ENCODE measurements at regions not wholly inside any gene's neighbourhood (a gene's known extent, or its start where the extent isn't known, plus 50 kb on each side); places are given as distances from the start of the nearest gene placed in this dataset.
"Not testable (repeated sequence)": the region's sequence is repeated elsewhere in the genome, so short reads cannot be mapped to it uniquely, and the experiment has no call there.

GRCh38 chrX:16333453-16333852, 166.2 kb downstream of the MAGEB17 start:
- Histone ChIP-seq H3K9me3 (no peaks in the 10 kb centered on the region), H3K36me3 (no peaks in the 10 kb centered on the region), H3K4me3 (no peak overlapping the region), H3K27me3 (no peaks in the 10 kb centered on the region), H3K27ac (no peak overlapping the region), H3K4me1 (no peaks in the 10 kb centered on the region)
- ATAC-seq: no peak
- TF ChIP-seq POLR2AphosphoS5 (IDR thresholded peaks at IDR 0.05): no peak
- TF ChIP-seq POLR2A (IDR thresholded peaks at IDR 0.05): no peak
- TF ChIP-seq CTCF (IDR thresholded peaks at IDR 0.05): no peak
- TF ChIP-seq EP300 (IDR thresholded peaks at IDR 0.05): no peak
- 63 to 86% methylated on average over 7 of the region's 7 CpGs for WGBS, 2 donors (ENCODE audit: low coverage in 1 of 2)

GRCh38 chrX:16335181-16335580, 167.9 kb downstream of the MAGEB17 start:
- no peak for TF ChIP-seq EP300 (IDR thresholded peaks at IDR 0.05)
- no peak for TF ChIP-seq POLR2AphosphoS5 (IDR thresholded peaks at IDR 0.05)
- no peak for TF ChIP-seq CTCF (IDR thresholded peaks at IDR 0.05)
- no peak for TF ChIP-seq POLR2A (IDR thresholded peaks at IDR 0.05)
- H3K27ac ChIP-seq: no peak overlapping the region
- no peaks in the 10 kb centered on the region for H3K36me3 ChIP-seq
- no peaks in the 10 kb centered on the region for H3K27me3 ChIP-seq
- H3K4me3 ChIP-seq: no peak overlapping the region
- WGBS, 2 donors (ENCODE audit: low coverage in 1 of 2): 67 to 86% methylated on average over 1 of the region's 1 CpG
- no peak for ATAC-seq
- H3K9me3 ChIP-seq: no peaks in the 10 kb centered on the region
- no peaks in the 10 kb centered on the region for H3K4me1 ChIP-seq

- Histone ChIP-seq H3K4me3 (no peak overlapping the region), H3K27me3 (no peaks in the 10 kb centered on the region), H3K36me3 (no peaks in the 10 kb centered on the region), H3K4me1 (no peaks in the 10 kb centered on the region), H3K9me3 (no peaks in the 10 kb centered on the region), H3K27ac (no peak overlapping the region)
- ATAC-seq: no peak
- no peak for TF ChIP-seq POLR2A (IDR thresholded peaks at IDR 0.05)
- no peak for TF ChIP-seq EP300 (IDR thresholded peaks at IDR 0.05)
- no peak for TF ChIP-seq CTCF (IDR thresholded peaks at IDR 0.05)
- TF ChIP-seq POLR2AphosphoS5 (IDR thresholded peaks at IDR 0.05): no peak
- WGBS, 2 donors (ENCODE audit: low coverage in 1 of 2): 87 to 89% methylated on average over 3 to 4 of the region's 4 CpGs
Observed at GRCh38 chrX:16347968-16348670, 180.8 kb downstream of the MAGEB17 start.

- Histone ChIP-seq H3K36me3 (no peaks in the 10 kb centered on the region), H3K4me1 (no peaks in the 10 kb centered on the region), H3K4me3 (no peak overlapping the region), H3K27ac (no peak overlapping the region), H3K9me3 (no peaks in the 10 kb centered on the region), H3K27me3 (no peaks in the 10 kb centered on the region)
- ATAC-seq: no peak
- no peak for TF ChIP-seq POLR2A (IDR thresholded peaks at IDR 0.05)
- TF ChIP-seq CTCF (IDR thresholded peaks at IDR 0.05): no peak
- no peak for TF ChIP-seq POLR2AphosphoS5 (IDR thresholded peaks at IDR 0.05)
- TF ChIP-seq EP300 (IDR thresholded peaks at IDR 0.05): no peak
Observed at GRCh38 chrX:16357902-16358301, 190.6 kb downstream of the MAGEB17 start.

GRCh38 chrX:16360056-16360455, 192.8 kb downstream of the MAGEB17 start:
- WGBS, 2 donors (ENCODE audit: low coverage in 1 of 2): no CpG with 5 or more reads among the region's 15 CpGs

More at GRCh38 chrX:16360056-16360455, 192.8 kb downstream of the MAGEB17 start:
- ATAC-seq, H3K4me3 ChIP-seq, H3K27ac ChIP-seq, H3K36me3 ChIP-seq, H3K27me3 ChIP-seq, H3K9me3 ChIP-seq, H3K4me1 ChIP-seq: not testable (repeated sequence)
